ENCODE measurements at regions not wholly inside any gene's neighbourhood (a gene's known extent, or its start where the extent isn't known, plus 50 kb on each side); places are given as distances from the start of the nearest gene placed in this dataset.

GRCh38 chr15:87792250-87793040, 464.1 kb downstream of the NTRK3 start:
- TF ChIP-seq RAD21 (IDR thresholded peaks at IDR 0.05; ENCODE audit: low read length), result no peak
- no peak for TF ChIP-seq CTCF (conservative IDR thresholded peaks at IDR 0.05; ENCODE audit: low read depth, low read length)
- TF ChIP-seq POLR2A (IDR thresholded peaks at IDR 0.05; ENCODE audit: low read depth, low read length), result no peak
- TF ChIP-seq, protein P1, sequence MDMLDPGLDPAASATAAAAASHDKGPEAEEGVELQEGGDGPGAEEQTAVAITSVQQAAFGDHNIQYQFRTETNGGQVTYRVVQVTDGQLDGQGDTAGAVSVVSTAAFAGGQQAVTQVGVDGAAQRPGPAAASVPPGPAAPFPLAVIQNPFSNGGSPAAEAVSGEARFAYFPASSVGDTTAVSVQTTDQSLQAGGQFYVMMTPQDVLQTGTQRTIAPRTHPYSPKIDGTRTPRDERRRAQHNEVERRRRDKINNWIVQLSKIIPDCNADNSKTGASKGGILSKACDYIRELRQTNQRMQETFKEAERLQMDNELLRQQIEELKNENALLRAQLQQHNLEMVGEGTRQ (IDR thresholded peaks at IDR 0.05; ENCODE audit: low read depth, low read length), result no peak
- TF ChIP-seq SMC3 (IDR thresholded peaks at IDR 0.05; ENCODE audit: low read depth, low read length), result no peak
- no peak for TF ChIP-seq MAZ (IDR thresholded peaks at IDR 0.05; ENCODE audit: borderline replicate concordance, low read depth, low read length)
- no peak for TF ChIP-seq NFE2L2 (IDR thresholded peaks at IDR 0.05; ENCODE audit: low read depth, low read length)
- TF ChIP-seq BHLHE40 (IDR thresholded peaks at IDR 0.05; ENCODE audit: low read depth, low read length), result no peak
